Duodenal mucosa (tissue), 2 donors: ENCODE measurements at regions not wholly inside any gene's neighbourhood (a gene's known extent, or its start where the extent isn't known, plus 50 kb on each side); places are given as distances from the start of the nearest gene placed in this dataset.

Experiments
- H3K27ac ChIP-seq: one replicate; pipeline ENCODE4 v1.7.0; 2013; ENCODE audit warnings: low read depth, low read length
- H3K27me3 ChIP-seq, 2 donors: one replicate each; pipeline ENCODE4 v1.7.0; 2013; ENCODE audit warnings: low read length in 2 of 2, control low read depth in 1 of 2; ENCODE audit not compliant: insufficient read depth in 2 of 2, control insufficient read depth in 1 of 2
- H3K36me3 ChIP-seq, 2 donors: one replicate each; pipeline ENCODE4 v1.7.0; 2013; ENCODE audit warnings: low read length in 2 of 2, control low read depth in 1 of 2; ENCODE audit not compliant: insufficient read depth in 2 of 2, control insufficient read depth in 1 of 2
- H3K4me1 ChIP-seq, 2 donors: one replicate each; pipeline ENCODE4 v1.7.0; 2013; ENCODE audit warnings: low read length in 2 of 2, control low read depth in 1 of 2; ENCODE audit not compliant: insufficient read depth in 2 of 2, control insufficient read depth in 1 of 2
- H3K4me3 ChIP-seq, 2 donors: one replicate each; pipeline ENCODE4 v1.7.0; 2013; ENCODE audit warnings: low read length in 2 of 2, low read depth in 1 of 2
- H3K9ac ChIP-seq, 2 donors: one replicate each; pipeline ENCODE4 v1.7.0; 2013; ENCODE audit warnings: low read length in 2 of 2, low read depth in 1 of 2
- H3K9me3 ChIP-seq, 2 donors: one replicate each; pipeline ENCODE4 v1.7.0; 2013; ENCODE audit warnings: low read length in 2 of 2, control low read depth in 1 of 2; ENCODE audit not compliant: control insufficient read depth in 1 of 2

DNA sequence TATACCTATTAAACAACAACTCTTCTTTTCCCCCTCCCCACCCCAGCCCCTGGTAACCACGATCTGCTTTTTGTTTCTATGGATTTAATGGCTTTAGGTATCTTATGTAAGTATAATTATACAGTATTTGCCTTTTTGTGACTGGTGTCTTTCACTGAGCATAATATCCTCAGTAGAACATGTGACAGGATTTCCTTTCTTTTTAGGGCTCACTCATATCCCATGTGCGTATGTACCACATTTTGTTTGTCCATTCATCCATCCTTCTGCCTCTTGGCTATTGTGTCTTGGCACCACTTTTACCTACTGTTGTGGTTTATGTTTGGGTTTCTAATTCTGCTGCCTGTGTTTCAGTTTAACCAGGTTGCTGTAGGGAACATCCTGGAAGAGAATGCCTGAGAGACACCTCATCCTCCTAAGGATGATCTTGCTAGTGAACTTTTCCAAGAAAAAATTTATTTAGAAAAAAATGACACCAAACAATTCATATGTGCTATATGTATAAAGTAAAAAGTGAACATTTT is 77.6 kb upstream of the SESN3 start:
- no peak overlapping the region for H3K9ac ChIP-seq
- peaks cover 0 to 4% of the 10 kb centered on the region in 2 donors for H3K4me1 ChIP-seq
- H3K36me3 ChIP-seq, result no peaks in the 10 kb centered on the region
- no peaks in the 10 kb centered on the region for H3K9me3 ChIP-seq
- no peak overlapping the region for H3K4me3 ChIP-seq
- H3K27me3 ChIP-seq, result no peaks in the 10 kb centered on the region
- no peak overlapping the region for H3K27ac ChIP-seq

DNA sequence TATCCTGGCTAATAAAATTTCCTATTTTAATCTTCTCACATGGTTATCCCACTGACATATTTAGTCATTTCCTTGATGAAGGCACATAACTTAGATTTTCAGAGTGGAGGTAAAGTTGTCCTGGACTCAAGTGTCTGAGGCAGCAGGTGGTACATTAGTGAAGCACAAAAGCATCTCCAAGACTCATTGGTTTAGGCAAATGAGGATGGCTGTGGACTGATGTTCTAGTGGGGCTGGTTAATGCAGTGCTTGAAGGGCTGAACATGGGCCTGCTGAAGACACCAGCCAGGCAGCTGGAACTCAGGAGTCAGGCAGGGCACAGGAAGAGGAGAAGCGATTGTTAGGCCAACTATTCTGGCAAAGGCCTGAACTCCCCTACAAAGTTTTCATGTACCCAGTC is 76.3 kb upstream of the SESN3 start:
- H3K4me1 ChIP-seq, result peaks cover 0 to 4% of the 10 kb centered on the region in 2 donors
- H3K9me3 ChIP-seq, result no peaks in the 10 kb centered on the region
- no peaks in the 10 kb centered on the region for H3K36me3 ChIP-seq
- no peak overlapping the region for H3K27ac ChIP-seq
- no peak overlapping the region for H3K9ac ChIP-seq
- no peaks in the 10 kb centered on the region for H3K27me3 ChIP-seq
- H3K4me3 ChIP-seq, result no peak overlapping the region

DNA sequence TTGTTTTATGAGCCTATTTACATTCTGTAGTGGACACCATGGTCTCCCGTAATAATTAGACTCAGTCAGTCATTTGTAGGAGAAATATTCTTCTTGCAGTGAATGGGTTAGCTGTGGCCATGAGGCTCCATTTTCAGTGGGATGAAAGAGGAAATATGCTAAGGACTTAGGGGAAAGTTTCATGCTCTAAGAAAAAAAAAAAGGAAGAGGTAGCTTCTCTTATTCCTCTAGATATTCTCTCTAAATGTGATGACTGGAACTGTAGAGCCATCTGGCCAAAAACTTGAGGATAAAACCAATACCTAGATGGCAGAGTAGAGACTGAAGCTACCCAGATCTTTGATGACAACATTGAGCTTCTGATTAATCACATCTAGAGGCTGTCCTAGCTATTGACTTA is 75.8 kb upstream of the SESN3 start:
- Histone ChIP-seq H3K27ac (no peak overlapping the region), H3K27me3 (no peaks in the 10 kb centered on the region), H3K9me3 (no peaks in the 10 kb centered on the region), H3K36me3 (no peaks in the 10 kb centered on the region), H3K9ac (no peak overlapping the region), H3K4me3 (no peak overlapping the region), H3K4me1 (peaks cover 0 to 4% of the 10 kb centered on the region in 2 donors)

GRCh38 chr11:95306123-95306522 is 75.1 kb upstream of the SESN3 start:
- Histone ChIP-seq H3K4me3 (no peak overlapping the region), H3K27me3 (no peaks in the 10 kb centered on the region), H3K36me3 (no peaks in the 10 kb centered on the region), H3K27ac (no peak overlapping the region), H3K9ac (no peak overlapping the region), H3K4me1 (peaks cover 4 to 6% of the 10 kb centered on the region in 2 donors), H3K9me3 (no peaks in the 10 kb centered on the region)

- Histone ChIP-seq H3K9me3 (no peaks in the 10 kb centered on the region), H3K36me3 (no peaks in the 10 kb centered on the region), H3K4me1 (peaks cover 4 to 6% of the 10 kb centered on the region in 2 donors), H3K27ac (no peak overlapping the region), H3K4me3 (no peak overlapping the region), H3K27me3 (no peaks in the 10 kb centered on the region), H3K9ac (no peak overlapping the region)
Measured at GRCh38 chr11:95305705-95306104, 74.7 kb upstream of the SESN3 start.

- no peak overlapping the region for H3K9ac ChIP-seq
- no peaks in the 10 kb centered on the region for H3K27me3 ChIP-seq
- peaks cover 4 to 6% of the 10 kb centered on the region in 2 donors for H3K4me1 ChIP-seq
- no peaks in the 10 kb centered on the region for H3K9me3 ChIP-seq
- H3K27ac ChIP-seq, result no peak overlapping the region
- H3K36me3 ChIP-seq, result no peaks in the 10 kb centered on the region
- no peak overlapping the region for H3K4me3 ChIP-seq
Measured at GRCh38 chr11:95304777-95305176, 73.8 kb upstream of the SESN3 start.

- Histone ChIP-seq H3K9ac (no peak overlapping the region), H3K27ac (no peak overlapping the region), H3K9me3 (no peaks in the 10 kb centered on the region), H3K4me3 (no peak overlapping the region), H3K4me1 (peaks cover 4 to 6% of the 10 kb centered on the region in 2 donors), H3K36me3 (no peaks in the 10 kb centered on the region), H3K27me3 (no peaks in the 10 kb centered on the region)
Measured at GRCh38 chr11:95302211-95302610, 71.2 kb upstream of the SESN3 start.

- H3K36me3 ChIP-seq, result no peaks in the 10 kb centered on the region
- no peaks in the 10 kb centered on the region for H3K9me3 ChIP-seq
- H3K4me3 ChIP-seq, result no peak overlapping the region
- H3K27ac ChIP-seq, result no peak overlapping the region
- no peak overlapping the region for H3K9ac ChIP-seq
- H3K4me1 ChIP-seq, result peaks cover 10% of the 10 kb centered on the region in 2 donors
- no peaks in the 10 kb centered on the region for H3K27me3 ChIP-seq
Measured at GRCh38 chr11:95301474-95301873, 70.5 kb upstream of the SESN3 start.

- no peak overlapping the region for H3K27ac ChIP-seq
- no peak overlapping the region for H3K9ac ChIP-seq
- H3K27me3 ChIP-seq, result no peaks in the 10 kb centered on the region
- peaks cover 19 to 28% of the 10 kb centered on the region in 2 donors for H3K4me1 ChIP-seq
- no peaks in the 10 kb centered on the region for H3K36me3 ChIP-seq
- no peak overlapping the region for H3K4me3 ChIP-seq
- H3K9me3 ChIP-seq, result no peaks in the 10 kb centered on the region
Measured at GRCh38 chr11:95299078-95299679, 68.2 kb upstream of the SESN3 start.

GRCh38 chr11:95297680-95298452 is 66.9 kb upstream of the SESN3 start:
- Histone ChIP-seq H3K36me3 (no peaks in the 10 kb centered on the region), H3K4me3 (no peak overlapping the region), H3K4me1 (peaks cover 19 to 28% of the 10 kb centered on the region in 2 donors), H3K9ac (no peak overlapping the region), H3K27me3 (no peaks in the 10 kb centered on the region), H3K9me3 (no peaks in the 10 kb centered on the region), H3K27ac (no peak overlapping the region)
